Peyer's patch (tissue), 4 donors: ENCODE measurements at regions not wholly inside any gene's neighbourhood (a gene's known extent, or its start where the extent isn't known, plus 50 kb on each side); places are given as distances from the start of the nearest gene placed in this dataset.

Experiments
- CTCF ChIP-seq, 6 experiments: fragments of 450-650 bp in 4 of 6; fragments of 200-600 bp in 2 of 6; sonication (generic) in 1 of 6; IDR thresholded peaks; one replicate each; pipeline ENCODE4 v1.5.1; 2017 to 2019; ENCODE audit warnings: antibody characterized with exemption in 6 of 6, mild to moderate bottlenecking in 3 of 6, moderate library complexity in 1 of 6
- POLR2A ChIP-seq, 2 donors: fragments of 450-650 bp; IDR thresholded peaks; one replicate each; pipeline ENCODE4 v1.5.1; 2017; ENCODE audit warnings: antibody characterized with exemption in 2 of 2, mild to moderate bottlenecking in 2 of 2, moderate library complexity in 2 of 2

- TF ChIP-seq CTCF (IDR thresholded peaks at IDR 0.05): no peak
- no peak for TF ChIP-seq POLR2A (IDR thresholded peaks at IDR 0.05)
Measured at GRCh38 chr13:82772816-82773215, 1109.5 kb downstream of the SLITRK1 start.
